Motor neuron (in vitro differentiated cells): ENCODE measurements at regions not wholly inside any gene's neighbourhood (a gene's known extent, or its start where the extent isn't known, plus 50 kb on each side); places are given as distances from the start of the nearest gene placed in this dataset.
A peak's percentile ranks its signal among the peaks of the same experiment; 100 is the strongest.

Source experiments
- ATAC-seq, 8 experiments: fragments of 200-7000 bp; cut with Tn5 transposase; replicated peaks in 6 of 8; 2 replicates each; pipeline ENCODE4 v1.8.0; 2021; ENCODE audit warnings: mild to moderate bottlenecking in 8 of 8, moderate library complexity in 8 of 8
- H3K27ac ChIP-seq, 2 donors: fragments of 250-450 bp; sonication (Bioruptor Pico); 2 replicates each; pipeline ENCODE4 v1.9.0; 2021; ENCODE audit warnings: antibody characterized with exemption in 2 of 2, mild to moderate bottlenecking in 2 of 2, moderate library complexity in 1 of 2
- H3K4me1 ChIP-seq, 2 donors: fragments of 250-450 bp; sonication (Bioruptor Pico); replicated peaks in 1 of 2; 2 replicates each; pipeline ENCODE4 v1.6.1; 2021; ENCODE audit warnings: antibody characterized with exemption in 2 of 2, mild to moderate bottlenecking in 2 of 2, moderate library complexity in 1 of 2
- H3K4me3 ChIP-seq, 5 donors: fragments of 250-450 bp; sonication (Bioruptor Pico); 2 replicates each; pipeline ENCODE4 v1.9.0; 2021; ENCODE audit warnings: antibody characterized with exemption in 5 of 5, mild to moderate bottlenecking in 5 of 5, moderate library complexity in 4 of 5
- WGBS, 10 experiments: fragments of 450-650 bp; shearing (Covaris generic); methylation state at CpG; one replicate each; pipeline ENCODE4 v1.0.0; 2022; 5-methylcytosine and 5-hydroxymethylcytosine counted together
- in situ Hi-C, 9 experiments: fragments of 400-800 bp; cut with MboI; loops; one replicate each; pipeline ENCODE4 v1.15.0; 2021; ENCODE audit warnings: low sequenced_read_pairs in 9 of 9, low pct_unique_long_range_greater_than_20kb in 2 of 9; ENCODE audit not compliant: unreplicated experiment in 9 of 9

DNA sequence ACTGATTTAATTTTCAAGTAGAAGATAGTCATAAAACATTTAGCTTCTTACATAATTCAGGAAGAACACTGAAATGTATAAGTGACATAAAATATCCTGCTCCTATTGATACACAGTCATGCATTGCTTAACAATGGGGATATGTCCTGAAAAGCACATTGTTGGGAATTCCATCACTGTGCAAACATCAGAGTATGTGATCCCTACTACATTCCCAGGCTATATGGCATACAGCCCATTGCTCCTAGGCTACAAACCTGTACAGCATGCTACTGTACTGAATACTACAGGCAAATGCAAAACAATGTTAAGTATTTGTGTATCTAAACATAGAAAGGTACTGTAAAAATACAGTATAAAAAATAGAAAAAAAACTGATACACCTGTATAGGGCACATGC, 723.9 kb upstream of the ARGLU1 start:
- H3K27ac ChIP-seq, result no peak overlapping the region
- ATAC-seq, result peak in 2 of 8 experiments; percentile 13 to 86
- in situ Hi-C loops, result no loop called here
- no peak overlapping the region for H3K4me3 ChIP-seq
- H3K4me1 ChIP-seq, result no peaks in the 10 kb centered on the region

DNA sequence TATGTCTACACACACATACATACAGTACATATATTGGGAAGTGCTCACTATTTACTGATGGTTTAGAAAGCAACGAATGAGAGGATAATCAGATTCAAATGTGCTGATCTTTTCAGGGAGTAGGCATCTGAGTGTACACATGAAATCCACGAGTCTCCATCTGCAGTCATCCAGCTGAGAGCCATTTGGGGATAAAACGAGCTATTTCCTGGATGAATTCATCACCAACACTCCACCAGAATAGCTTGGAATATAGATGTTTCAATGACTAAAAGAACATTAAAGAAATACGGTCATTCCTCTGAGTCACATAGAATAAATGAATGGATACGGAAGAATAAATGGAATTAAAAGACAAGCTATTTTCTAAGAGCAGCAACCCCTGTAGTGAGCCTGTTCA, 721.6 kb upstream of the ARGLU1 start:
- H3K4me3 ChIP-seq, result no peak overlapping the region
- 8 to 100% (median 70%) methylated on average over 1 to 5 of the region's 5 CpGs; no CpG with 5 or more reads in 1 of the 10 experiments for WGBS, 10 experiments
- no peak overlapping the region for H3K27ac ChIP-seq
- in situ Hi-C loops, result no loop called here
- no peaks in the 10 kb centered on the region for H3K4me1 ChIP-seq
- no peak for ATAC-seq

DNA sequence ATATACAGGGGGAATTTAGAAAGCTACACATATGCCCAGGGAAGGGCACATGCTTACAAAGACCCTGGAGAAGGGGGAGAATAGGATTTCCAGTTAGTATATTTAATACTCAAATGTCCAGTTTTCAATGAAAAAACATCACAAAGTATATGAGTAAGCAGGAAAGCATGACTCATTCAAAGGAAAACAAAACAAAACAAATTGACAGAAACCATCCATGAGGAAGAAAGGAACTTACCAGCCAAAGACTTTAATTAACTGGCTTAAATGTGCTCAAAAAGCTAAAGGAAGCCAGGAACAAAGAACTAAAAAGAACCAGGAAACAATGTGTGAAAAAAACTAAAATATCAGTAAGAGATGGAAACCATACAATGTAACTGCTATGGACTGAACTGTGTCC, 716.2 kb upstream of the ARGLU1 start:
- Histone ChIP-seq H3K4me3 (no peak overlapping the region), H3K4me1 (no peaks in the 10 kb centered on the region), H3K27ac (no peak overlapping the region)
- in situ Hi-C loops, result no loop called here
- peak in 1 of 8 experiments; percentile 26 for ATAC-seq

DNA sequence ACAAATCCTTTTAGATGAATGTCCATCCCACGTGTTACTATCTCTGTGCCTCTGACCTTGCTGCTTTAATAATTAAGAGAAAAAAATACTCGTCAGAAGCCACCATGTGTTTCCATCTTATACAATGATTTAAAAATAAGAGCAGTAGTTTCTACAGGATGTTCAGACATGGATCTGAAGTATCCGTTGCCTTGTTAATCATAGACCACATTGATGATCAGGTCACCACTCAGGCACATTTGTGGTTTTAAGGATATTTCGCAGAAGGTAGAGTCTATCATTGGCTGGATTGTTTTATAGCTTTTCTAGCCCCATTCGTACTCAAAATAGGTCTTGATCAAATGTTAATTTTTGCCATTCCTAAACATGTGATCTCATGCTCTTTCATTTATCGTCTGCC, 710.0 kb upstream of the ARGLU1 start:
- H3K27ac ChIP-seq, result no peak overlapping the region
- 22 to 100% (median 86%) methylated on average over 1 to 6 of the region's 6 CpGs for WGBS, 10 experiments
- H3K4me1 ChIP-seq, result no peaks in the 10 kb centered on the region
- in situ Hi-C loops, result loop anchor here in 1 of 9 experiments (10.0 kb wide), 1 partner anchor 63 kb away; no protein-coding TSS in a partner anchor
- ATAC-seq, result no peak
- H3K4me3 ChIP-seq, result no peak overlapping the region

DNA sequence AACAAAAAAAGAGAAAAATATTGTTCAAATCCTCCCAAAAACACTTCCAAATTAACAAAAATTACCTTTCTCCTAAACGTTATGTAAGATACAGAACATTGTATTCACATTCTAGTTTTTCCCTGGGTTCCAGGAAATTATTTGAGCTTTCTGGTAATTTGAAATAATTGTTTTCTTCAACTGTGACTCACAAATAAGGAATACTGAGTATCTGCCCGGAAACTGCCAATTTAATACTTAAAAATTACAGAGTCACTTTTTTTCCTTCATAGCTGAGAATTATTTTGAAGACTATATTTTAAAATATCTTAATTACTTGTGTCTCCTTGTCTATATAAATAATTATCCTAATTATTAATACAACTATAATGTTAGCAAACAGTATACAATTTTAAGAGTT, 709.0 kb upstream of the ARGLU1 start:
- Histone ChIP-seq H3K4me1 (no peaks in the 10 kb centered on the region), H3K27ac (no peak overlapping the region), H3K4me3 (no peak overlapping the region)
- in situ Hi-C loops, result loop anchor here in 1 of 9 experiments (10.0 kb wide), 1 partner anchor 62 kb away; no protein-coding TSS in a partner anchor
- no peak for ATAC-seq
- WGBS, 10 experiments, result 3 to 100% (median 91%) methylated on average over 2 of the region's 2 CpGs

DNA sequence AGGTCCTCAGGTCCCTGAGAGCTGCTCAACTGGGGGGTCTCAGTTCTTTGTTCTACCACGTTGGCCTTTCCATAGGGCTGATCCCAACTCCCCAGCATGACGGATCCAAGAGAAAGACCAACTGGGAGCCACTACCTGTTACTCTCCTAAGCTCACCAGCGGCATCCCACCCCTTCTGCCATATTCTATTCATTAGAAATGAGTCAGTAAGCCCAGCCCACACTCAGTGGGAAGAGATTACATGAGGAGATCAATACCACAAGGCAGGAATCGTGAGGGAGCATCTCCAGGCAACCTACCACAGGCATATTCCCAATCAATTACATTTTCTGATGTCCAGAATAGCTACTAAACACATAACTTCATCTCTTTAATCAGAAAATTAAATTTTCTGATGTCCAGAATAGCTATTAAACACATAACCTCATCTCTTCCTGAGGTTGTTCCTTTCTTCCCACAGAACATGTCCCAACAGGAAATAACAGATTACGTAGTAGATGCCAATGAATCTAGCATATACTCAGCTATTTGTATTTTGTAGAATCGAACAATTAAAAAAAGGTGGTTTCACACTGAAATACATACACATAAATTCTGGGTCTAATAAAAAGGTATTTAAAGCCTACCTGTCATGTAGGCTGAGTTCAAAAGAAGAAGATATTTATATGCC, 708.1 kb upstream of the ARGLU1 start:
- in situ Hi-C loops, result loop anchor here in 1 of 9 experiments (10.0 kb wide), 1 partner anchor 61 kb away; no protein-coding TSS in a partner anchor
- Histone ChIP-seq H3K4me3 (no peak overlapping the region), H3K4me1 (no peaks in the 10 kb centered on the region), H3K27ac (no peak overlapping the region)
- ATAC-seq, result no peak
- WGBS, 10 experiments, result 25 to 100% (median 79%) methylated on average over 1 to 5 of the region's 6 CpGs; no CpG with 5 or more reads in 2 of the 10 experiments

DNA sequence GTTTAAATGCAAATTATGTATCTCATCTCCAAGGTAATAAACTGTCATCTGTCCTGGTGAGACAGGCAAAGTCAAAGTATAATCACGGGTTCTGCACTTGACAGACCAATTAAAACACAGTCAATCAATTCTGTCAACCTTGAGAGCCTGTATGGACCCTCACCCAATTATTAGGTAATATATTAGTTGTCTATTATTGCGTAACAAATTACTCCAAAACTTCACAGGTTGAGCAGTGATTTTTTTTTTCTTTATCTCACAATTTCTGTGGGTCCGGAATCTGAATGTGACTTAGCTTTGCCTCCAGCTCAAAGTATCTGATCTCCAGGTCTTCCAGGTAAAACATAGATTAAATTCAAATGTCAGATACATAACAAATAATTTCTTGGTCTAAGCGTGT, 707.4 kb upstream of the ARGLU1 start:
- H3K4me3 ChIP-seq, result no peak overlapping the region
- no peak for ATAC-seq
- H3K4me1 ChIP-seq, result no peaks in the 10 kb centered on the region
- in situ Hi-C loops, result loop anchor here in 1 of 9 experiments (10.0 kb wide), 1 partner anchor 61 kb away; no protein-coding TSS in a partner anchor
- H3K27ac ChIP-seq, result no peak overlapping the region
- 70 to 100% (median 91%) methylated on average over 2 to 4 of the region's 4 CpGs for WGBS, 10 experiments

DNA sequence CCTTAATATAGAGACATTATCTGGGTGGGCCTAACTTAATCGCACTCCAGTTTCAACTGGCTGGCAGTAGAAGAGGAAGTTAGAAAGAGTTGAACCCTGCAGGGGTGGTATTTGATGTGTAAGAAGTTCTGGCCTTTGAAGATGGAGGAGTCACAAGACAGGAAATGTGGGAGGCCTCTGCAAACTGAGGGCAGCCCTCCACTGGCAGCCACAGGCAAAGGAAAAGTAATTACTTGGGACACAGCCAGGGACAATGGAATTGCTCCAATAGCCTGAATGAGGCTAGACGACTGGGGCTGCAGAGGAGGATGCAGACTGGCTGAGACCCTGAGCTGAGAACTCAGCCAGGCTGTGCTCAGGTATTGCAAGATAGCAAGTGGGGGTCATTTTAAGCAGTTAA, 703.3 kb upstream of the ARGLU1 start:
- ATAC-seq, result peak in 3 of 8 experiments; percentile 48 to 79 (median 53)
- Histone ChIP-seq H3K27ac (no peak overlapping the region), H3K4me1 (no peaks in the 10 kb centered on the region), H3K4me3 (no peak overlapping the region)
- in situ Hi-C loops, result loop anchor here in 1 of 9 experiments (10.0 kb wide), 1 partner anchor 56 kb away; no protein-coding TSS in a partner anchor
- 0 to 100% (median 31%) methylated on average over 1 to 2 of the region's 2 CpGs; no CpG with 5 or more reads in 3 of the 10 experiments for WGBS, 10 experiments

DNA sequence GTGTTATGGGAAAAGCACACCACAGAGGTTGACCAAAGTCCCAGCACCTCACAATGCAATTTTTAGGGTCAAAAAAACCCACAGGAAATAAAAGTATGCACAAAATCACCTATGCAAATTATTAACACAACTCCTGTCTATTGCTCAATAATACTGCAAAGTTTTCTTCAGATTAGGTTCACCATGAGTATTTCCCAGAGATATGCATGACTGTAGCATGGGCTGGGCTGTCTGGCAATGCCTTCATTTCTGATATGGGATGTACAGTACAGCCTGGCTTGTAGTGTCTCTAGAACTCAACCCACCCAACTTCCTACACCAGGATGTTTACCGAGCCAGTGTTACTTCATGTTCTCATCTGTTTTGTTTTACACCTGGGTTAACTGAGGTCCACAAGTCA, 698.7 kb upstream of the ARGLU1 start:
- H3K4me1 ChIP-seq, result no peaks in the 10 kb centered on the region
- H3K4me3 ChIP-seq, result no peak overlapping the region
- 50 to 100% (median 90%) methylated on average over 1 of the region's 1 CpG; no CpG with 5 or more reads in 4 of the 10 experiments for whole genome bisulfite sequencing, 10 experiments
- peak in 2 of 8 experiments; percentile 28 to 77 for ATAC-seq
- H3K27ac ChIP-seq, result no peak overlapping the region
- in situ Hi-C loops, result no loop called here

DNA sequence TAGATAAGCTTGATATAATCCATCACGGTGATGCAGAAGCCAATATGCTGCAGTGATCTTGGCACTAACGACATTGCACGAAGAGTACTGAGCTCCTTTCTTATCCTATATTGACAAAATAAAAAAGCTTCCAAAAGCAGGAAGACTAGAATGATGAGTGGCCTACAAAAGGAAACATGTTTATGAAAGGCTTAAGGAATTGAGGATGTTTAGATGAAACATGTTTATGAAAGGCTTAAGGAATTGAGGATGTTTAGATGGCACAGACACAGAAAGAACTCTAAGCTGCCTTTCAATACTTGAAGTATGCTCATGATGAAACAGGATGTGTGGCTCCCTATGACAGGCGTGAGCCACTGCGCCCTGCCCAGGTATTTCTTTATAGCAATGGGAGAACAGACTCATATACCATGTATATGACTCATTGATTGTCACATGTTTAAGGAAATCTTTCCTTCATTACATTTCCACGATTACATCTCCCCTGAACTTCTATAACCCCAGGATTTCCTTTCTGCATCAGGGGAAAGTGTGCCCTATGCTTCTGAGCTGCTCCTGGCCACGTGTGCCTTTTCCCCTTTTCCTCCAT, 690.8 kb upstream of the ARGLU1 start:
- Histone ChIP-seq H3K4me1 (no peaks in the 10 kb centered on the region), H3K27ac (no peak overlapping the region), H3K4me3 (no peak overlapping the region)
- in situ Hi-C loops, result no loop called here
- ATAC-seq, result peak in 1 of 8 experiments; percentile 27
- WGBS, 10 experiments, result 20 to 100% (median 83%) methylated on average over 1 to 7 of the region's 7 CpGs

DNA sequence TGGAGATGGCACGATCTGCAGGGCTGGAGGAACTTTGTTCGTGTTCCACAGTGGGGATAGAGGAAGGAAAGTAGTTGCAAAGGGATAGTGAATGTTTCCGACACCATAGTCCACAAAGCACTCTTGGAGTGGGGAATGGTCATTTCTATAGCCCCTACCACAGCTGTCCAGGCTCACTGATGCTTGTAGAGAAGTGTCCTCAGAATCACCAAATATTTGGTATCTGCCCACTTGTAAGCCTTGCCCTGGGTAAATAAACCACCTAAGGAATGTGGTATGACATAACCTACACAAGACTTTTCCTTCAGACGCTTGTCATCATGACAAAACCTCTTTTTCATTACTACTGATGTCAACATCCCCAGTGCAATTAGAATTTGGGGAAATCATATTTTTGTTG, 686.5 kb upstream of the ARGLU1 start:
- Histone ChIP-seq H3K27ac (no peak overlapping the region), H3K4me3 (no peak overlapping the region), H3K4me1 (no peaks in the 10 kb centered on the region)
- no peak for ATAC-seq
- WGBS, 10 experiments, result 20 to 100% (median 80%) methylated on average over 1 to 4 of the region's 4 CpGs; no CpG with 5 or more reads in 1 of the 10 experiments
- in situ Hi-C loops, result no loop called here

DNA sequence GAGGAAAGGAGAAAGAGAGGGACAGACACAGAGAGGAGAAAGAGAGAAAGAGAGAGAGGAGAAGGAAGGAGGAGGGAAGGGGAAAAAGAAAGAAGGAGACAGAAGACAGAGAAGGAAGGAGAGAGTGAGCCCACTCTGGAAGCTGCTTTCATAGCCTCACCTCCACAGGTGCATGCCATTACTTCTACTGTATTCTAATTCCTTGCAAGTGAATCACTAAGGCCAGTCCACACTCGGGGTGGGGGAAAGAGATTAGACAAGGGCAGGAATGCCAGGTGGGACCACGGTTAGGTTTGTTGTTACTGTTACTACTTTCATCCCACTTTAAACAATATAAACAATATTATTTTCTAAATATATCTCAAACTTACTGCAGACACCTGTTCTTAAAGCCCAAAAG, 684.5 kb upstream of the ARGLU1 start:
- Histone ChIP-seq H3K4me3 (no peak overlapping the region), H3K27ac (no peak overlapping the region), H3K4me1 (peaks cover 8 to 11% of the 10 kb centered on the region in 2 donors)
- in situ Hi-C loops, result no loop called here
- 10 to 100% (median 63%) methylated on average over 1 to 2 of the region's 2 CpGs; no CpG with 5 or more reads in 1 of the 10 experiments for WGBS, 10 experiments
- ATAC-seq, result no peak

DNA sequence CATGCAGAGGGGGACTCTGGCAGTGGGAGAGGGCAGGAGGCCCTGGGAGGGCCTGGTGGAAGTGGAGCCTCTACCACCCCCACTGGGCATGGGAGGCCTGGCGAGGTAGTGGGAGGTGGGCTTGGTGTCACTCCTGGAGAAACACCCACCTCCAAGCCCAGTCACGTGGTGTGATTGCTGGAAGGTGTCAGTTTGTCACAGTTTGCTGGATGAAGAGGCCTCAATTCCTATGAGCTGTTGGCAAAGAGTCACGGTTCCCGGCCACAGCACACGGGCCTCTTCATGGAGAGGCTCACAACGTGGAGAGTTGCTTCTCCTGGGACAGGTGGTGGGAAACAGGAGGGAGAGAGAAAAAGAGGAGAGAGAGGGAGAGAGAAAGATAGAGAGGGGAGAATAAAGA, 684.1 kb upstream of the ARGLU1 start:
- H3K27ac ChIP-seq, result no peak overlapping the region
- 24 to 85% (median 56%) methylated on average over 3 to 5 of the region's 6 CpGs; no CpG with 5 or more reads in 1 of the 10 experiments for WGBS, 10 experiments
- ATAC-seq, result no peak

More for the DNA sequence above, 684.1 kb upstream of the ARGLU1 start:
- Histone ChIP-seq H3K4me1 (peaks cover 9 to 15% of the 10 kb centered on the region in 2 donors), H3K4me3 (no peak overlapping the region)
- in situ Hi-C loops, result no loop called here
